ENCODE measurements at regions not wholly inside any gene's neighbourhood (a gene's known extent, or its start where the extent isn't known, plus 50 kb on each side); places are given as distances from the start of the nearest gene placed in this dataset.

DNA sequence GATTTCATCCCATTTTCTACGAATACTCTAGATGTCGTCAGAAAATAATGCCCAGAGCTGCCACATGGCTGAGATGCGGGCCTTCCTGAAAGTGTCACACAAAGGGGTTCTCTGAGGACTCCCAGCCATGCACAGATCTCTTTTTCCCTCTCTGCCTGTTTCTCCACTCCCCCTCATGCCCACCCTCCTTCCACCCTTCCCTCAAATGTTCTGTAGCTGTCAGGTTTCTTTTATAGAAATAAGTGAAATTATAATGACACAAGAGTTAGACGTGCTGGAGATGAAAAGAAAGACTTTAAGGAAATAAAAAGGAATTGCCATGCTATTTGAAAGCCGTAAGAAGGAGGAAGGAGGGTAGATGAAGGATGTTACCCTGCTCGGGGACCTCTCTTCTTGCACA lies 819.3 kb upstream of the CELF2 start:
- no peak for DNase-seq (ENCODE audit: extremely low read depth in 1 of 2, low read depth in 1 of 2)

DNA sequence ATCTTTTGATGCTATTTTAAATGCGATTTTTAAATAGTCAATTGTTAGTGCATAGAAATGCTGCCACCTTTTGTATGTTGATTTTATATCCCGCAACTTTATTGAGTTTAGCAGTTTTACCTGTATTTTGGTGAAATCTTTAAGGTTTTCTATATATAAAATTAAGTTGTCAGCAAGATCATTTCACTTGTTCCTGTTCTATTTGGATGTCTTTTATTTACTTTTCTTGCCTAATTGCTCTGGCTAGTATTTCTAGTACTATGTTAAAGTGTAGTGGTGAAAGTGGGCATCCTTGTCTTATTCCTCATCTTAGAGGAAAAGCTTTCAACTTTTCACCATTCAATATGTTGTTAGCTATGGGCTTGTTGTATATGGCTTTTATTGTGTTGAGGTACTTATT lies 813.3 kb upstream of the CELF2 start:
- no peak for DNase-seq (ENCODE audit: extremely low read depth in 1 of 2, low read depth in 1 of 2)

DNA sequence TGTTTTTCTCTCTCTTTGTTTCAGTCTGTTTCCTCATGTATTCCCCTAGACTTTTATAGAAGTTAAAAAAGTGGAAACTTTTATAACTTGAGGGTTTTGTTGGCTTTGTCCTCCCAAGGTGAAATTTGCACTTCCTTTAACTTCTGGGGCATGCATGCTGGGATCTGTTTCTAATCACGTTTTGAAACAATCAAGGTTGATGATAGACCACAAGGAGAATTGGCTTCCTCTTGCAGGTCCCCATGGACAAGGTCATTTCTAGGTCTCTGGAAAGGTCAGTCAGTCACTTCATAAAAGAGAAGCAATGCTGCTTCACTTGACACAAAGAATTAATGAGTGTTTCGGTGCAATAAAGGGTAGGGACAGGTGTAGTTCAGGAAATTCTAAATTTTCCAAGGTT lies 811.8 kb upstream of the CELF2 start:
- DNase-seq (ENCODE audit: extremely low read depth in 1 of 2, low read depth in 1 of 2) = no peak

DNA sequence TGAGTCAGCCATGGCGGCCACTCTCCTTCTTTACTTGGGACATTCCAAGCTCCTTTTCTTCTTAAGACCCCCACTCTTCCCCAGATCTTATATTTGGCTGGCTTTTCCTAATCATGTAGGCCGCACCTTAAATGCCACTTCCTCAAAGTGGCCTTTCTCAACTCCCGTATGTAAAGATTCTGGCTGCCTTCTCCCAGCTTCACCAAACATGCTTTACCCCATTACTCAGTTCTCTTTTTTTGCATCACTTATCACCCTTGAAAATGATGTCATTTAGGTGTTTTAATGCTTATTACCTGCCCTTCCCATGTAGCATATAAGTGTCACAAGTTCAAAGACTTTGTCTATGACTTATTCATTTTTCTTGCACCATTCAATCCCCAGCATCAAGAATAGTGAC lies 810.1 kb upstream of the CELF2 start:
- no peak for DNase-seq (ENCODE audit: extremely low read depth in 1 of 2, low read depth in 1 of 2)

DNA sequence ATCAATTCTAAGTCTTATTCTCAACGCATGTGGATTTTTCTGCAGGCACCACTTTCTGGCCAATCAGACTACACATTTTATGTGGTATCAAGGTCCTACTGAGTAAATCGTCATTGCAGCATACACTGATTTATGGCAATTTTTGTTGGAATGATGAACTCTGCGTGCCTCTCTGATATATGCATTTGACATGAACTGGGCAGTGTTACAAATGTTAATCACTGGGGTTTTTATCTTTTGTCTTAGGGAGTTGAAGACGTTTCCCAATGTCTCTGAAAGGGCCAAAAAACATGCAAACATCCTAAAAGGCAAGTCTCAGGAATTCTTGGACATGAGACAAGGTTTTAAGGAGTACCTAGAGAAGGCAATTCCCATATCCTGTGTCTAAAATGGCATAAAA lies 809.5 kb upstream of the CELF2 start:
- no peak for DNase-seq (ENCODE audit: extremely low read depth in 1 of 2, low read depth in 1 of 2)

DNA sequence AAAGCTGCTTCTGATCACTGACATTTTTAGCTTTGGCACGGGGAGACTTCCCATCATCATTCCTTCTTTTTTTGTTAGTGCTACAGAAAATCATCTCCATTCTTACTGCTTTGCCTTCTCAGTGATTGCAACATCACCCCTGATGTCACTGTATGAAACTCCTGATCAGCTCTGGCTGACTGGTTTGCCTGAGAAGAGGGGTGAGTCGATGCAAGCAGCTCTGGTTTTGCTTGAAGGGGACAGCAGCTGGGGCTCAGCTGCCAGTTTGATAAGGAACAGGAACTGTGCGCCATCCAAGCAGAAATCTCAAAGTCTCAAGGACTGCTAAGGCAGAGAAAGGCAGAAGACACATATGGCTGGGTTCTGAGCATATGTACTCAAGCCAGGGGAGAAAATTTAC lies 808.5 kb upstream of the CELF2 start:
- no peak for DNase-seq (ENCODE audit: extremely low read depth in 1 of 2, low read depth in 1 of 2)

DNA sequence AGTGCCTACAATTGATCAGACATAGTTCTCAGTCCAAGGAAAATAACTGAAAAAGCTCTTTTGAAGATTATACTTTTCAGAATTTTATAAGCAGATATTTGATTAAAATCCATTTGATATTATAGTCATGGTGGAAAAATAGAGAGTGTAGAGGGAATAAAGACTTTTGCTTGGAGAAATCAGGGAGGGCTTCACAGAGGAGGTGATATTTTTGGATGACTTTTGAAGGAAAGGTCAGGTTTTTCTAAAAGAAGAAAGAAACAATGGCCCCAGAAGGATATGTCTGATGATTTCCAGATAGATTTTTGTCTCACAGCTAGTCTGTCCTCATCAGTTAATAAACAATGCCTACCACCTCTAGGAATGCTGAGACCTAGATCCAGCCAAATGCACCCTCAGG lies 806.3 kb upstream of the CELF2 start:
- DNase-seq (ENCODE audit: extremely low read depth in 1 of 2, low read depth in 1 of 2) = no peak

DNA sequence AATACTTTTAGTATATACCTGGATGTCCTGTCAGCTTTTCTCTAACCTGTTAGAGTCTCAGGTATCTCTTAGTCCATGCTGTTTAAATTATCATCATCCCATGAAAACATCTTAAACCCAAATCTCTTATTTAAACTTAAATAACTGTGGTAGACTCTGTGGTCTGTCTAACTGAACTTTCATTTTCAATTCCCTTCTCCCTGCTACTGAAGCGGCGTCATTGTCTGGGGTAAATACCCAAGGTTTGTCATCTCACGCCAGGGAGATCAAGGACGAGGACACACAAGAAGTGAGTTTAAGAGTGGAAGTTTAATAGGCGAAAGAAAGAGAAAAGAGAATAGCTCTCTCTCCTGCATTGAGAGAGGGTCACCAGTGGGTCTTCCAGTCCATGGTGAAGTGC lies 804.4 kb upstream of the CELF2 start:
- no peak for DNase-seq (ENCODE audit: extremely low read depth in 1 of 2, low read depth in 1 of 2)

DNA sequence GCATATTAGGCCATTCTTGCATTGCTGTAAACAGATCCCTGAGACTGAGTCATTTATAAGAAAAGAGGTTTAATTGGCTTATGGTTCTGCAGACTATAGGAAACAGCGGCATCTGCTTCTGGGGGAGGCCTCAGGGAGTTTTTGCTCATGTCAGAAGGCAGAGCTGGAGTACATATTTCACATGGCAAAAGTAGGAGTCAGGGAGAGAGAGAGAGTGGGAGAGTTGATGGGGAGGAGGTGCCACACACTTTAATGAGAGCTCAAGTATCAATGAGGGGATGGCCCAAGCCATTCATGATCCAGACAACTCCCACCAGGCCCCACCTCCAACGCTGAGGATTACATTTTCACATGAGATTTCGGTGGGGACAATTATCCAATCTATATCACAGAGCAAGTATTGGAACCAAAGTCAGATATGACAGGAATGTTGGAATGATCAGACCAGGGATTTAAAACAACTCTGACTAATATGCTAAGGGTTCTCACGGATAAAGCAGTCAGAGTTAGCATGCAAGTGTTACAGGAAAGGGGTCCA lies 795.3 kb upstream of the CELF2 start:
- no peak for DNase-seq (ENCODE audit: extremely low read depth in 1 of 2, low read depth in 1 of 2)

DNA sequence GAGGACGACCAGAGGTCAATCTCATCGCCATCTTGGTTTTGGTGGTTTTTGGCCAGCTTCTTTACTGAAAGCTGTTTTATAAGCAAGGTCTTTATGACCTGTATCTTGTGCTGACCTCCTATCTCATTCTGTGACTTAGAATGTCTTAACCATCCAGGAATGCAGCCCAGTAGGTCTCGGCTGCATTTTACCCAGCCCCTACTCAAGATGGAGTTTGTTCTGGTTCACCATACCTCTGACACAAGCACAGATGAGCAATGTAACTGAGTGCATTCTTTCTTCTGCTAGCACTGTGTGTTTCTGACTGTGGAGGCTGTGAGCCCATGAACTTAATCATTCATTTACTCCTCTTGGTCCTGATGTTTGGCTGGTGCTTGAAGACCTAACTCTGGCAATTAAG lies 794.5 kb upstream of the CELF2 start:
- DNase-seq (ENCODE audit: extremely low read depth in 1 of 2, low read depth in 1 of 2) = no peak

DNA sequence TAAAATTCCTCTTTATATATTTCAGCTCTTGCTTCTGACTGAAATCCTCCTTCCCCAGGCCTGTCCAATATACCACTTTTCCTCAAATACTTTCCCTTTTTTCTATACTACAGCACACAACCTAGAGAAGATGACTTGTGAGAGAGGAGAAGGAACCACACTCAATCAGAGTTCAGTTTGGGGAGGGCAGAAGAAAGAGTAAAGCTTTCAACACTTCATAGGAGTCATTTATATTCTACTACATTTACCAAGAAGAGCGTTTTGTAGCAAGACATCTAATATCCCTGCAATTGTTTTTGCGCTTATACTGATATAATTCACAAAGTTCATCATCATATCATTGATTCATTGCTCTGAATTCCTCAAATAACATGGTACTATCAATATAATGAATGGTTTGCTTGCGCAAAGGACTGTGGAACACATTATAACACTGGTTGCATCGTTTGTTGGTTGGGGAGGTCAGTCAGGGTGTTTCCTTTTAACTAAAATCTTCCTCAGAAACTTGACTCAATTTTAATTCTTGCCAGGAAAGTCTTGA lies 792.5 kb upstream of the CELF2 start:
- DNase-seq (ENCODE audit: extremely low read depth in 1 of 2, low read depth in 1 of 2) = no peak

DNA sequence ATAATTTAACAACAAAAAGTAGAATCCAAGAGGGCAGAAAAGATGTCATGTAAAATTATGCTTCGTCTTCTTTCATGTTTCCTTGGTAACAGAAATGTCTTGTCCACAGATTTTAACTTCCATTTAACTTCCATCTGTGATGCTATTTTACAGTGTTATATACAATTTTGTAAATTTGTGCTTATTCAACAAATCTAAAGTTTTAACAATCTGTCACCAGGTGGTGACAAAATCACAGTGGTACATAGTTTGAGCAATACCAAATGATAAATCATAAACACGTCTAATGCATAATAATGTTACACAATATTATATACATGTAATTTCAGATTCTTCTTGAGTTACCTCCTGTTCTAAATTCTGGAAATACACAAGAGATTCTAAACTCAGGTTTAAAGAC lies 784.4 kb upstream of the CELF2 start:
- no peak for DNase-seq (ENCODE audit: extremely low read depth in 1 of 2, low read depth in 1 of 2)

DNA sequence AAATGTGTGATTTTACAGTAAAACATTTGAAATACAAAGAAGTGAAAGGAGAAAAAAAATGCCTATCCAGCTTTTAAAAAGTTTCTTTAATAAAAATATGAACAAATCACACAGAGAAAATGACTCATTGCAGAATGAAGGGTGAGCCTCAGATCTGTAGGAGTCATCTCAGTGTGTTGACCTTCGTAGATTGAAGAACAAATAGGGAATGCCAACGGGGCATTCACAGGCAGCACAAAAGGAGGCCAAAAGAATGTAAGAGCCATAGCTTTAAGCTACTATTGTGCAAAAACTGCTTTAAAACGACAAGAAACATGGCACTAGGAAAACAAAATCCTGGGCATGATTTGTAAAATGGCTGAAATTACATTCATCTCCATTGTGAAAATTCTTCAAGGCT lies 782.7 kb upstream of the CELF2 start:
- no peak for DNase-seq (ENCODE audit: extremely low read depth in 1 of 2, low read depth in 1 of 2)

DNA sequence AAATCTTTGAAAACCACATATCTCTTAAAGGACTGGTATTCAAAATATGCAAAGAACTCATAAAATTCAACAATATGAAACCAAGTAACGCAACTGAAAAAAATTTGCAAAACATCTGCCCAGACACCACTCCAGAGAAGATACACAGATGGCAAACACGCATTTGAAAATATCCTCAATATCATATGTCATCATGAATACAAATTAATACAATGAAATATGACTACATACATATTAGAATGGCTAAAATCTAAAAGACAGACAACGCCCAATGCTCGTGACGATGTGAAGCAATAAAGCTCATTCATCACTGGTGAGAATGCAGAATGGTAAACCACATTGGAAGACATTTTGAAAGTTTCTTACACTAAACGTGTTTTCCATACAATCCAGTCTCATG lies 770.1 kb upstream of the CELF2 start:
- no peak for DNase-seq (ENCODE audit: extremely low read depth in 1 of 2, low read depth in 1 of 2)

DNA sequence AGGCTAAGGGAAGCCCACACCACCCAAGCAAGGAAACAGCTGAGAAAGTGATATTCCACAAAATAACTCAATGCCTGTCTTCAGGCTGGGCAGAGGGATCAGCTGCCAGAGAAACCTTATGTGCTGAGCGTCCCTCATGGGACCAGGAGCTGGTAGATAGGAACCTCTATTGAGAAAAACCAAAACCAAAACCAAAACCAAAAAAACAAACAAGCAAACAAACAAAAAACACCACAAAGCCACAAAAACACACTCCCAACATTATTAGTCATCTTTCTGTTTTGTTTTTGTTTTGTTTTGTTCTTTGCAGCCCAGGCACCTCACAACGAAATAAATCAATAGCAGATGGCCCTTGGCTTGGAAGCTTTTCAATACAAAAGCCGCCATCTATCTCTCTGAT lies 760.8 kb upstream of the CELF2 start:
- DNase-seq (ENCODE audit: extremely low read depth in 1 of 2, low read depth in 1 of 2) = no peak

DNA sequence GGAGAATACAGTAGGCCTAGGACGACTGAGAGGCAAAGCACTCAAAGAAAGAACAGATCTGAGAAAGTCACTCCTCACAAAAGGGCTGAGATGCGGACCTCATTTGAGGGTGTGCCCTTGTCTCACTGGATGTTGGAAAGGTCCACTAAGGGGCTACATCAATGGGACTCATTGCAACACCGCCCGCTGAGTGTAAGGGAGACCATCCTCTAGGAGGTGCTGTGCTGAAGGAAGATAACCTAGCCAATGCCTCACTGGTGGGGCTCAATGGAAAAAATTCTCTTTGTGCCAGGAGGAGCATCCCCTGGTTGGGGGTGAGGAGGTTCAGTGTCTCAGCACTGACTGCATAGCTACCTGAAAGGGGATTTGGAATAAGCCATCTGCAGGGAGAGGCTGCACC lies 758.7 kb upstream of the CELF2 start:
- DNase-seq (ENCODE audit: extremely low read depth in 1 of 2, low read depth in 1 of 2) = no peak

DNA sequence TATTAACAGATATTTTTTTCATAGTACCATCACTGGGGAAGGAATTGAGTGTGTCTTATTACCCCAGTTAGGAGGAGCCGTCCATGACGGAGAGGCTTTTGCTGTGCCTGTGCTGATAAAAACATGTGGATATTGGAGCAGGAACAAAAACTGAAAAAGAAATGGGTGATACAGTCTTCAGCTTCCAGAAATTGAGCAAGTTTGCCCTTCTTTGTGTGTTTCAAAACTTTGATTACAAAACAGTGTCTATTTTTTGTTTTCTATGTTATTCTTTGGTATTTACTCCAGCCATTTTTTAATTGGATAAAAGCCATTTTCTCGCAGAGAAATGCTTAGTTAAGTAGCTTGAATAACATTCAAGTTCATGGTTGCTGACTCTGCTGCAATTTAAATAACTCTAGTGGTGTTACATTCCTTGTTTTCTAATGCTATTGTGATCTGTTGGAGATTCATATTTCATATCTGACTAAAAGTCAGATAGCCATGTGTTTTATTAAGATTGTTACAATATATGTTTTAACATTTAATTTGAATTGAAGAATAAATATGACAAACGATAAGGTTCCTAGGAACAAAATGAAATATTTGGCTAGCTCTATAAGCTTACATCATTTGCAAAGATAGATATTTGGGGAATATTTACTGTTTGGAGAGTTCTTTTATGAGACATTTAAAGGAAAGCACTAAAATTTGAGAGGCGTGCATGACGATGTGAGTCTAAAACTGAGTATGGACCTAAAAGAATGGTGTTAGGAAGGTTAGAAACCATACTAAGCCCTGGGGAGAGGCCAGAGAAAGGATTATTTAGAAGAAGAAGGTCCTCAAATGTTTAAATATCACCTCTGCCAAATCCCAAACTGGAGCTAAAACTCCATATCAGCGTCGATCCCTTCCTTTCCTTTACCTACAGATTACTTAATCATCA lies 747.3 kb upstream of the CELF2 start:
- DNase-seq (ENCODE audit: extremely low read depth in 1 of 2, low read depth in 1 of 2) = no peak

DNA sequence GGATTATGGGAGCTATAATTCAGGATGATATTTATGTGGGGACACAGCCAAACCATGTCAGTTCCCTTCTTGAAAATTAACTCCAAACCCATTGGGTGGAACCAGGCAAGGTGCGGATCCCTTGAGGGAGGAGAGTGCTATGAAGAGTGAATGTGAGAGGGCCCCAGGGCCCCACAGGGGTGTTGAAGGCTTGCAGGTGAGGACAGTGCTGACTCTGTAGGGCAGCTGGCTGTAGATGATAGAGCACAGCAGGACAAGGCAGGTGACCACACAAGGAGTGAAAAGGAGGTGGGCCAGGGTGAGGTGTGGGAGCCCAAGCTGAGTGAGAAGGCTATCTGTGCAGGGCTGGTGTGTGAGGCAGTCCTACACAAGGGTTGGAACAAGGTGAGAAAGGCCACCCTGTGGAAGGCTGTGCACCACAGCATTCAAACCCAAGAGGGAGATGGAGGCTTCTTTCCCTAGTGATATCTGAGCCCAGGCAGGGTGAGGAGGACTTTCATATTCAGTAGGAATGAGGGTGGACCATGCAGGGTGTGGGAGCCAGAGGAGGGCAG lies 746.0 kb upstream of the CELF2 start:
- DNase-seq (ENCODE audit: extremely low read depth in 1 of 2, low read depth in 1 of 2) = no peak

DNA sequence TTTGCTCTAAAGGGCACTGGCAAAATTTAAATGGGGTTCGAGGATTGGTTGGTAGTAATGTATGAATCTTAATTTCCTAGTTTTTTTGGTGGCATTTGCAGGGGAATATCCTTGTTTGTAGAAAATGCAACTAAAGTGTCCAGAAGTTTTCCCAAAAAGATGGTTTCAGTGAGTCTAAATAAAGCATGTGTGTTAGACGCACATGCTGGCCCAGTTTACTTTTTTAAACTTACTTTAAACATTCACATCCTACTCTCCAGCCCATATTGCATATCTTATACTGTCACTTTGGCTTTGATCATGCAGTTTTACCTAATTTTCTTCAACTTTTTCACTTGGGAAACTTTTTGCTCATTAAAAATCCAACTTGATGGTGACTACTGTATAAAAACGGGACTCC lies 744.0 kb upstream of the CELF2 start:
- DNase-seq (ENCODE audit: extremely low read depth in 1 of 2, low read depth in 1 of 2) = no peak

DNA sequence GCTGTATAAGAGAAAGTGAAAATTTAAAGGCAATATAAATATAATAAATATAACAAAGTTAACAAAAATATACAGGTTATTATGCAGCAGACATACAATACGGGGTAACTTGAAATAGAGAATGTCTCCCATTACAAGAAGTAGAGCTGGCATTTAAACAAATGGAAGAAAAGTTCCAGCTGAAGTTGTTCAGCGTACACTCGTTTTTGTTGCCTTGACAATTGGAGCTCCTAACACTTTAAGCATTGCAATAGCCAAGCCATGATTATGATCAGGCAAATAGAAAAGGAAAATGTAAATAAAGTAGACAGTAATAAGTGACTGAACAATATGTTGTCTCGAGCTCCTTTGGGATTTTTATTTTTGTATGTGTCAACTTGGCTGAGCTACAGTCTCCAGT lies 737.8 kb upstream of the CELF2 start:
- DNase-seq (ENCODE audit: extremely low read depth in 1 of 2, low read depth in 1 of 2) = no peak

DNA sequence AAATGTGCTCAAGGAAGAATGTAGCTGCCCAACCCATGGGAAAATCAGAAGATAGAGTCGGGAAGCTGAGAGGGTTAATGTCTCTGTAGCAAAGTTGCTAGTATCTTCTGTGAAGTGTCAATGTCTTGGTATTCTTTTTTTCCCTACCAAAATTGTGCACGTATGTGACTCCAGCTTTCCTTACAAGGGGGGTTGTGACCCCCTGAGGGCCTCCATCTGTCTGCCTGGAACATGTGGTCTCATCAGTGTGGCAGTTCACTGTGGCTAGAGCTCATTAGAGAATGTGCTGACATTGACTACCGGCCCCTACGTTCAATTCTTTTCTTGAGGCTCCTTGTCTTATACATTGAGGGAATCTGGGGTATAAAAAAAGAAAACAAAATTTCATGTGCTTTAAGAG lies 725.2 kb upstream of the CELF2 start:
- no peak for DNase-seq (ENCODE audit: extremely low read depth in 1 of 2, low read depth in 1 of 2)

DNA sequence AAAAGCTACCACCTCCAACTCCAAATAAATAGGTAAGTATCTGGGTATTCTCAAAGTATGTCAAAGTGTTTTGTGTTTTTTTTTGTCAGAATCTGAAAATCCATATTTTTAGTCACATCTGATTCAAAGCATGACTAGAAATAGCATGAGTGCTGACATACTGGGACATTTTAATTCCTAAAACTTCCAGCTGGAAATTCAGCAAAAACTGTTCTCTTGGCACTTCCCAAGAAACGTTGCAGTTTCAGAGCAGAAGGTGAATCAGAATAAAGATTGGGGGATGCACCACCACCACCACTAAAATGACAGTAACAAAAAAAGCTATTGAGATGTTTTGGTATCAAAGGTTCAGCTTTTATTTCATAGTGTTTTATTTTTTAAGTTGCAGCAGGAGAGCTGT lies 724.6 kb upstream of the CELF2 start:
- DNase-seq (ENCODE audit: extremely low read depth in 1 of 2, low read depth in 1 of 2) = no peak

All from stimulated activated CD8-positive, alpha-beta memory T cell treated with anti-CD3 and anti-CD28 coated beads, Interleukin-7, amount 100 ng/mL, for 48 hours (primary cell).